ENCODE measurements at regions not wholly inside any gene's neighbourhood (a gene's known extent, or its start where the extent isn't known, plus 50 kb on each side); places are given as distances from the start of the nearest gene placed in this dataset.
A peak's percentile ranks its signal among the peaks of the same experiment; 100 is the strongest.

DNA sequence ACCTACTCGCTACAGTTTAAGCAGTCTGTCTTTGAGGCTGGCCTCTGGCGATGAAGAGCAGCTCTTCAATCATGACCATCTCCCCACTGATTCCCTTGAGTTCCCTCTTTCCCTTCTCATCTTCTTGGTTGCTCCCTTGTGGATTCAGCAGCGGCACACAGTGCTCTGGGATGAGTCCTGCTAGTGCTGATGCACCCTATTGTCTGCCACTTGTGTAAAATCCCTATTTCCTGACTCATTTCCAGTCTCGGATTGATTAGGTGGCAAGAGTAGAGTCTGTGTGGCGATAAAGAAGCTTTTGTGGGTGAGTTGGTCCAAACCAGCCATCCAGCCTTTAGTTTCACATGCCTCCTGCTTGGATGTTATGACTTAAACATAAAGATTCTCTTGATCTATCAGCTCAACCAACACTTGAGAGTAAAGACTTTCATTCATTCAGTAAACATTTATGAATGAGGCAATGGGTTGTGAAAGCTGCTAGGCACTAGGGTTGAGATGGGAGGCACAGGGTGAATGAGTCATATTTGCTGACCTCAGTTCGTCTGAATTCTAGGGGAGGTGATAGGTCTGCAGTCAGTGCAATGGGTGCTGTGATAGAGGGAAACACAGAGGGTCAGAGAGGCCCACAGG is 219.4 kb upstream of the RAG2 start:
- Histone ChIP-seq H3K27me3 (ENCODE audit: control insufficient read depth, insufficient read depth, low read length) (no peaks in the 10 kb centered on the region), H3K27ac (ENCODE audit: low read depth, low read length) (no peak overlapping the region), H3K9me3 (ENCODE audit: control insufficient read depth, insufficient read depth, low read length) (no peaks in the 10 kb centered on the region), H3K4me3 (ENCODE audit: low read depth, low read length) (no peak overlapping the region)
- DNase-seq (ENCODE audit: low read depth, low spot score) = no peak
- TF ChIP-seq, protein P1, sequence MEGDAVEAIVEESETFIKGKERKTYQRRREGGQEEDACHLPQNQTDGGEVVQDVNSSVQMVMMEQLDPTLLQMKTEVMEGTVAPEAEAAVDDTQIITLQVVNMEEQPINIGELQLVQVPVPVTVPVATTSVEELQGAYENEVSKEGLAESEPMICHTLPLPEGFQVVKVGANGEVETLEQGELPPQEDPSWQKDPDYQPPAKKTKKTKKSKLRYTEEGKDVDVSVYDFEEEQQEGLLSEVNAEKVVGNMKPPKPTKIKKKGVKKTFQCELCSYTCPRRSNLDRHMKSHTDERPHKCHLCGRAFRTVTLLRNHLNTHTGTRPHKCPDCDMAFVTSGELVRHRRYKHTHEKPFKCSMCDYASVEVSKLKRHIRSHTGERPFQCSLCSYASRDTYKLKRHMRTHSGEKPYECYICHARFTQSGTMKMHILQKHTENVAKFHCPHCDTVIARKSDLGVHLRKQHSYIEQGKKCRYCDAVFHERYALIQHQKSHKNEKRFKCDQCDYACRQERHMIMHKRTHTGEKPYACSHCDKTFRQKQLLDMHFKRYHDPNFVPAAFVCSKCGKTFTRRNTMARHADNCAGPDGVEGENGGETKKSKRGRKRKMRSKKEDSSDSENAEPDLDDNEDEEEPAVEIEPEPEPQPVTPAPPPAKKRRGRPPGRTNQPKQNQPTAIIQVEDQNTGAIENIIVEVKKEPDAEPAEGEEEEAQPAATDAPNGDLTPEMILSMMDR (IDR thresholded peaks at IDR 0.05; ENCODE audit: low read depth, low read length) = no peak
- ChIA-PET POLR2A (no interaction called here), CTCF (interaction anchor here (0.6 to 1.0 kb wide), 3 partner anchors 71 to 128 kb away, joined by 3 to 4 read pairs (median 3); no protein-coding TSS in a partner anchor)

DNA sequence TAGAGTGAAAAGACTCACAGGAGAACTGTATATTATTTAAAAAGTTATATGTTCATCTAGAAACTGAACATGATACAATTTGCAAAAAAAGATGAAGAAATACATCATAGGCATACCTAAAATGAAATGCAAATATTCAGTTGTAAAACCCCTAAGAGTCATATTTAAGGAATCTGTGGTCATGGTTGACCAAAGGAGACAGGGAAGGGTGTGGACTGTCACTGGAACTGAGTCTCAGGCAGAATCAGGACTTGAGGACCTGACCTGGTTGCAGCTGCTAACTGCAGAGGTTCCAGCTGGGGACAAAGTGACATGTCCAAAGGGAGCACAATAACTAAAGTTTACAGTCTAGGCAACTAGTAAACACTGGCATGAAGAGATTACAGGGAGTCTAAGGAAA is 211.3 kb upstream of the RAG2 start:
- no peak overlapping the region for H3K27ac ChIP-seq (ENCODE audit: low read depth, low read length)
- TF ChIP-seq, protein P1 (IDR thresholded peaks at IDR 0.05; ENCODE audit: low read depth, low read length) = no peak
- H3K27me3 ChIP-seq (ENCODE audit: control insufficient read depth, insufficient read depth, low read length) = no peaks in the 10 kb centered on the region
- H3K4me3 ChIP-seq (ENCODE audit: low read depth, low read length) = no peak overlapping the region
- no peaks in the 10 kb centered on the region for H3K9me3 ChIP-seq (ENCODE audit: control insufficient read depth, insufficient read depth, low read length)
- POLR2A ChIA-PET = no interaction called here
- CTCF ChIA-PET = no interaction called here
- DNase-seq (ENCODE audit: low read depth, low spot score) = no peak

GRCh38 chr11:36807871-36808270 is 209.8 kb upstream of the RAG2 start:
- no peaks in the 10 kb centered on the region for H3K27me3 ChIP-seq (ENCODE audit: control insufficient read depth, insufficient read depth, low read length)
- TF ChIP-seq, protein P1 (IDR thresholded peaks at IDR 0.05; ENCODE audit: low read depth, low read length) = no peak
- H3K4me3 ChIP-seq (ENCODE audit: low read depth, low read length) = no peak overlapping the region
- CTCF ChIA-PET = no interaction called here
- no peaks in the 10 kb centered on the region for H3K9me3 ChIP-seq (ENCODE audit: control insufficient read depth, insufficient read depth, low read length)
- POLR2A ChIA-PET = no interaction called here
- no peak overlapping the region for H3K27ac ChIP-seq (ENCODE audit: low read depth, low read length)
- DNase-seq (ENCODE audit: low read depth, low spot score) = no peak

- ChIA-PET POLR2A (no interaction called here), CTCF (no interaction called here)
- no peak overlapping the region for H3K27ac ChIP-seq (ENCODE audit: low read depth, low read length)
- no peak overlapping the region for H3K4me3 ChIP-seq (ENCODE audit: low read depth, low read length)
- DNase-seq (ENCODE audit: low read depth, low spot score) = no peak
- no peaks in the 10 kb centered on the region for H3K9me3 ChIP-seq (ENCODE audit: control insufficient read depth, insufficient read depth, low read length)
- TF ChIP-seq, protein P1 (IDR thresholded peaks at IDR 0.05; ENCODE audit: low read depth, low read length) = no peak
- no peaks in the 10 kb centered on the region for H3K27me3 ChIP-seq (ENCODE audit: control insufficient read depth, insufficient read depth, low read length)
Observed at GRCh38 chr11:36803084-36803483, 205.0 kb upstream of the RAG2 start.

GRCh38 chr11:36792996-36793914 is 195.2 kb upstream of the RAG2 start:
- ChIA-PET CTCF (no interaction called here), POLR2A (no interaction called here)
- Histone ChIP-seq H3K4me3 (ENCODE audit: low read depth, low read length) (no peak overlapping the region), H3K9me3 (ENCODE audit: control insufficient read depth, insufficient read depth, low read length) (no peaks in the 10 kb centered on the region), H3K27ac (ENCODE audit: low read depth, low read length) (no peak overlapping the region), H3K27me3 (ENCODE audit: control insufficient read depth, insufficient read depth, low read length) (peaks cover 2% of the 10 kb centered on the region)
- TF ChIP-seq, protein P1 (IDR thresholded peaks at IDR 0.05; ENCODE audit: low read depth, low read length) = peak; percentile 29; the same call in 1 of the 2 replicates
- DNase-seq (ENCODE audit: low read depth, low spot score) = no peak
